ENCODE measurements at regions not wholly inside any gene's neighbourhood (a gene's known extent, or its start where the extent isn't known, plus 50 kb on each side); places are given as distances from the start of the nearest gene placed in this dataset.

GRCh38 chr4:138088449-138089208, 153.5 kb downstream of the SLC7A11 start:
- Mint-ChIP-seq H3K27me3 (ENCODE audit: low read depth) (no peaks in the 10 kb centered on the region), H3K4me1 (peaks cover 11% of the 10 kb centered on the region), H3K9me3 (no peaks in the 10 kb centered on the region), H3K4me3 (no peak overlapping the region), H3K27ac (ENCODE audit: unreplicated experiment) (no peak overlapping the region), H3K36me3 (ENCODE audit: low read depth) (no peaks in the 10 kb centered on the region)
- DNase-seq (ENCODE audit: low read depth, low spot score), result no peak
- TF ChIP-seq, protein P1, sequence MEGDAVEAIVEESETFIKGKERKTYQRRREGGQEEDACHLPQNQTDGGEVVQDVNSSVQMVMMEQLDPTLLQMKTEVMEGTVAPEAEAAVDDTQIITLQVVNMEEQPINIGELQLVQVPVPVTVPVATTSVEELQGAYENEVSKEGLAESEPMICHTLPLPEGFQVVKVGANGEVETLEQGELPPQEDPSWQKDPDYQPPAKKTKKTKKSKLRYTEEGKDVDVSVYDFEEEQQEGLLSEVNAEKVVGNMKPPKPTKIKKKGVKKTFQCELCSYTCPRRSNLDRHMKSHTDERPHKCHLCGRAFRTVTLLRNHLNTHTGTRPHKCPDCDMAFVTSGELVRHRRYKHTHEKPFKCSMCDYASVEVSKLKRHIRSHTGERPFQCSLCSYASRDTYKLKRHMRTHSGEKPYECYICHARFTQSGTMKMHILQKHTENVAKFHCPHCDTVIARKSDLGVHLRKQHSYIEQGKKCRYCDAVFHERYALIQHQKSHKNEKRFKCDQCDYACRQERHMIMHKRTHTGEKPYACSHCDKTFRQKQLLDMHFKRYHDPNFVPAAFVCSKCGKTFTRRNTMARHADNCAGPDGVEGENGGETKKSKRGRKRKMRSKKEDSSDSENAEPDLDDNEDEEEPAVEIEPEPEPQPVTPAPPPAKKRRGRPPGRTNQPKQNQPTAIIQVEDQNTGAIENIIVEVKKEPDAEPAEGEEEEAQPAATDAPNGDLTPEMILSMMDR (conservative IDR thresholded peaks at IDR 0.05), result no peak

GRCh38 chr4:138087066-138087719, 155.0 kb downstream of the SLC7A11 start:
- Mint-ChIP-seq H3K4me3 (no peak overlapping the region), H3K9me3 (no peaks in the 10 kb centered on the region), H3K4me1 (peaks cover 11% of the 10 kb centered on the region), H3K27ac (ENCODE audit: unreplicated experiment) (no peak overlapping the region), H3K36me3 (ENCODE audit: low read depth) (no peaks in the 10 kb centered on the region), H3K27me3 (ENCODE audit: low read depth) (no peaks in the 10 kb centered on the region)
- TF ChIP-seq, protein P1 (conservative IDR thresholded peaks at IDR 0.05), result no peak
- DNase-seq (ENCODE audit: low read depth, low spot score), result no peak

DNA sequence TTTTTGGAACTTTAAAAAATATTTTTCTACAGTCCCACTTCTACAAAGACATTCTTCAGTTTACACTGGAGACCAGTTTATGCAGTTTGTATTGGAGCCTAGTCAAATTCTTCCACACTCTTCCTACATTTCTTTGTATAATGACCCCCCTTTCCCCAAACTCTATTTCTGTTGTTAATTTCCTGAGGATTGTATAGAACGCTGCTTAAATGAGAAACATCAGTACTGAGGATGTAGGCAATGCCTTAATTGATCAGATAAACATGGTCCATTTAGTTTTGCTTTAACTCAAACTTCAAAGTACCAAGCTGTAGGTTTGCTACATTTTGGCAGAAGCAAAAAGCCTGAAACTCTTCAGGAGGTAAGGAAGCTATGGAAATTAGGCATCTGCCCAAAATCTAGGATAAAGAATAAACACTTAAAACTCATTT, 155.5 kb downstream of the SLC7A11 start:
- Mint-ChIP-seq H3K4me3 (no peak overlapping the region), H3K4me1 (peaks cover 11% of the 10 kb centered on the region), H3K36me3 (ENCODE audit: low read depth) (no peaks in the 10 kb centered on the region), H3K27me3 (ENCODE audit: low read depth) (no peaks in the 10 kb centered on the region), H3K27ac (ENCODE audit: unreplicated experiment) (no peak overlapping the region), H3K9me3 (no peaks in the 10 kb centered on the region)
- TF ChIP-seq, protein P1 (conservative IDR thresholded peaks at IDR 0.05), result no peak
- no peak for DNase-seq (ENCODE audit: low read depth, low spot score)

DNA sequence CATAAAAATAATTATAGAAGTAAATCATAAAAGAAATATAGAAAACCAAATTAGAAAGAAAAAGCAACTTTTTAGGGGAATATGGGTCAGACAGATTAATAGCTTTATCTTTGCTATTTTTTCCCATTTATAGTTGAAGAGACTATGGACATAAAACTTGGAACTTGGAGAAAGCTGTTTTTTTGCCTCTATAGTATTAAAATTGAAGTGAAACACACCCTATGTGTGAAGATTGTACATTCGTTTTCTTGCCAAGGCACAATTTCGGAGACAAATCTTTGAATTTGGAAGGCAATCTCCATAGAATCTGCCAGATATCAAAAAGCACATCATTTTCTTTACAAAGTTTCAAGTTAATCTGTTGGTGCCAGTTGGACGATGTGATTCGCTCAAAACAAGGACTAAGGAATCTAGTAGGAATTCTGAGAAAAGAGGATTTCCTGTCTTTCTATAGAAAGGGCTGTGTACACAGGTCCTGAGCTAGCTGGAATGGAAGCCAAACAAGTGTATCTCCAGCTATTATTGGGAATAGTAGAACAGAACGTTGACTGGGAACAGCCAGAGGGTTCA, 156.3 kb downstream of the SLC7A11 start:
- Mint-ChIP-seq H3K27ac (ENCODE audit: unreplicated experiment) (no peak overlapping the region), H3K9me3 (no peaks in the 10 kb centered on the region), H3K27me3 (ENCODE audit: low read depth) (no peaks in the 10 kb centered on the region), H3K4me3 (no peak overlapping the region), H3K4me1 (peaks cover 11% of the 10 kb centered on the region), H3K36me3 (ENCODE audit: low read depth) (no peaks in the 10 kb centered on the region)
- TF ChIP-seq, protein P1 (conservative IDR thresholded peaks at IDR 0.05), result no peak
- DNase-seq (ENCODE audit: low read depth, low spot score), result no peak

DNA sequence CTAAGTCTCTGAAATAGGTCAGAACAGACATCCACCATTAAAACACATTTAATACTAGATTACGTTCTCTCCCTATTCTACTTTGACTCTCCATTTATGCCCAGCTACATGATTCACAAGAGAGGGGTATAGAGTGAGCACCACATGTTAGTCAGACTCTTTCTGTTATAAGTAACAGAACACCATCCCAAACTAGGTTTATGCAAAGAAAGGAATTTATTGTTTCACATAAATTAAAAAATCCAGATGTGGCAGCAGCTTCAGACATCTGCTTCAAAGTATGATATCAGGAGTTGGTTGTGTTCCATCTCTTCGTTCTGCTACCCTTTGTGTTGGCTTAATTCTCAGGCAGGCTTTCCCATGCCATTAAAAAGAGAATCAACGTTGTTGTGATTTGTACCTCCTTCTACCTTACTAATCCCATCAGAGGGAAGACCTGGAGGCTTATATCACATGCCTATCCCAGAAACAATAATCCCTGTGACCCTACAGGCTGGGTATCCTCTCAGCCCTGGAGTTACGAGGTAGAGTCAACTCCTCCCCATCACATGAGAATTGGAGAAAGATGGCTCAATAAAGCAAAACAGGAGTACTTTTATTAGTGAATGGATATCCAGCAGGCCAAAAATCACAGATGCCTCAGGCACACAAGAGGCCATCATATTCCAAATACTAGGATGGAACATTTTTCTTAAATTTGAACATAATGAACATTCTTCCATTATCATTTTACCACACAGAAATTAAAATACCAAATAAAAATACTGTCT, 163.2 kb downstream of the SLC7A11 start:
- Mint-ChIP-seq H3K9me3 (no peaks in the 10 kb centered on the region), H3K4me1 (no peaks in the 10 kb centered on the region), H3K4me3 (no peak overlapping the region), H3K27ac (ENCODE audit: unreplicated experiment) (no peak overlapping the region), H3K36me3 (ENCODE audit: low read depth) (no peaks in the 10 kb centered on the region), H3K27me3 (ENCODE audit: low read depth) (no peaks in the 10 kb centered on the region)
- DNase-seq (ENCODE audit: low read depth, low spot score), result no peak
- TF ChIP-seq, protein P1 (conservative IDR thresholded peaks at IDR 0.05), result no peak

Measured in neural crest cell (in vitro differentiated cells).